ENCODE measurements at regions not wholly inside any gene's neighbourhood (a gene's known extent, or its start where the extent isn't known, plus 50 kb on each side); places are given as distances from the start of the nearest gene placed in this dataset.
"Not testable (repeated sequence)": the region's sequence is repeated elsewhere in the genome, so short reads cannot be mapped to it uniquely, and the experiment has no call there.

DNA sequence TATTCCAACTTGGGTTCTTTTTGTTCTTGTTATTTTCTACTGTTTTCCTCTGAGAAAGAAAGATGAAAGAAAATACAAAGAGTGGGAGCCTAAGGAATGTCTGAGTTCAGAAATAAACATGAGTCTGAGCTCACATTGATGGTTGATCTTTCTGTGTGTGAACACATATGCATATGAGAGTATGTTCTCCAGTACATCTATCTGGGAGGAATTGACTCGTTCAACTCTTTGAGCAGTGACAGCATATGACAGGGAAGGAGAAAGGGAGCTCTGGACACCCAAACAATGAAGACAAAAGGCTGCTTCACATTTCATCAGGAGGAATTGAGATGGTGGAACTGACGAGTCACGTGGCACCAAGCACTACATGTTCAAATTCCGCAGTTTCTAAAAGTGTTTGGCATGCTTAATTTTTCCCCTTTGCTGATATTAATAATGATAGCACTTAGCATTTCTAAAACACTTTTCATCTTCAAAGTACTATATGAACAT is 229.8 kb upstream of the ACVR2A start:
- Mint-ChIP-seq H3K27me3 (no peaks in the 10 kb centered on the region), H3K4me3 (no peak overlapping the region), H3K36me3 (no peaks in the 10 kb centered on the region), H3K27ac (no peak overlapping the region), H3K4me1 (no peaks in the 10 kb centered on the region), H3K9me3 (no peaks in the 10 kb centered on the region)

DNA sequence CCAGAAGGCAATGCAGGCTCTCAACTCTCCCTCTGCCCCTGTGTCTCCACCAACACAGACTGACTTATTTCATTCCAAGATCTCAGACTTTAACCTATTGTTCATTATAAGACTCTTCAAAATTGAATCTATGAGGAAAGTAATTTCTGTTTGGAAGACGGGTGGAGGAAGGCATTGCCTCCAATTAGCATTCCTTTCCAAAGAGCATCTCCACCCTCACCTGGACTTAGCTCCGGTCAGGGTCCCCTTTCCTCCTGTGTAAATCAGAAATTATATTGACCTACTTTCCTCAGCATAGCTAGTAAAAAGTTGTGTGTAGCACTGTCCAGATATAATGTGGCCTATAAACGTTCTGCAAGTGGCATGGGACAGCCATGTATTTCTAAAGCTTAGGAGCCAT is 230.4 kb upstream of the ACVR2A start:
- no peak overlapping the region for H3K27ac Mint-ChIP-seq
- no peaks in the 10 kb centered on the region for H3K9me3 Mint-ChIP-seq
- H3K4me1 Mint-ChIP-seq, result no peaks in the 10 kb centered on the region
- no peaks in the 10 kb centered on the region for H3K27me3 Mint-ChIP-seq
- no peaks in the 10 kb centered on the region for H3K36me3 Mint-ChIP-seq
- H3K4me3 Mint-ChIP-seq, result no peak overlapping the region

DNA sequence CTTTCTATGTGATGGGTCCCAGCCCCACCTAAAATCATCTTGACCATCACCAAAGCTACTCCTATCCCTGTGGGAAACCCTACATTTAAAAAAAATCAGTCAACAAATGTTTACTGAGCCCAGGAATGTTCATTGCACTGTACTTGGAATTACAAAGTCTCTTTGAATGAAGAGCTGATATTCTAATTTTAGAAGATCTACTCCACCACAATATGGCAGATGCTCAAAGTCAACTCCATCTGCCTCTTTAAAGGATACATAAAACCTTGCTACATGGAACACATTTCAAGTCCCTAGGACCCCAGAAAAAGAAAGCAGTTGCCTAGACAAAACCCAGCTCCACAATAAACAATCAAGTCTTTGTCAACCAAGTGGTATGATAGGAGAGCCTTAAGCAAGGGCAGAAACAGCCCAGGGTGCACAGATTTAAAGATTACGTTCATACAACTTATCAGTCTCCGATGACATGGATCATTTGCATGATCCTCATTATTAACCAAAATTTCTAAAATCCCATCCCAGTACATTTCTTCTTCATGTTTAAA is 234.3 kb upstream of the ACVR2A start:
- no peak overlapping the region for H3K27ac Mint-ChIP-seq
- no peaks in the 10 kb centered on the region for H3K9me3 Mint-ChIP-seq
- H3K36me3 Mint-ChIP-seq, result no peaks in the 10 kb centered on the region
- no peaks in the 10 kb centered on the region for H3K27me3 Mint-ChIP-seq
- no peaks in the 10 kb centered on the region for H3K4me1 Mint-ChIP-seq
- no peak overlapping the region for H3K4me3 Mint-ChIP-seq

GRCh38 chr2:147609301-147609700 is 235.5 kb upstream of the ACVR2A start:
- H3K9me3 Mint-ChIP-seq, result no peaks in the 10 kb centered on the region
- no peaks in the 10 kb centered on the region for H3K36me3 Mint-ChIP-seq
- H3K27me3 Mint-ChIP-seq, result no peaks in the 10 kb centered on the region
- no peak overlapping the region for H3K27ac Mint-ChIP-seq
- no peak overlapping the region for H3K4me3 Mint-ChIP-seq
- no peaks in the 10 kb centered on the region for H3K4me1 Mint-ChIP-seq

DNA sequence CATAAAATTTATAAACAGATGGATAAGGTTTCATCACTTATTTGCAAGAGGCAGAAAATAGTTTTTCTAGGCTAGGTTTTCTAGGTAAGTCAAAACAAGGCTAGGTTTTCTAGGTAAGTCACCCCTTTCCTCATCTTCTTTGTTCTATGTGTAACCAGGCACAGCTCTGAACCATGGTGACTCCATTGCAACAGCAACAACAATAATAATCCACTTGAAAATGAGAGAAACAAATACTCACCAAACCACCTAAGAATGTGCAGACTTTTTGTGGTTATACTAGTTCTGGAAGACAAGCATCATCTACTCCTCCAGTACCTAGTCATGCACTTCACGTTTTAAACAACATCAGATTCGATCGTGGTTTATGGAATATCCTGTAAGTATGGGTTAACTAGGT is 237.4 kb upstream of the ACVR2A start:
- no peaks in the 10 kb centered on the region for H3K4me1 Mint-ChIP-seq
- no peak overlapping the region for H3K27ac Mint-ChIP-seq
- no peaks in the 10 kb centered on the region for H3K9me3 Mint-ChIP-seq
- no peak overlapping the region for H3K4me3 Mint-ChIP-seq
- H3K36me3 Mint-ChIP-seq, result no peaks in the 10 kb centered on the region
- no peaks in the 10 kb centered on the region for H3K27me3 Mint-ChIP-seq

DNA sequence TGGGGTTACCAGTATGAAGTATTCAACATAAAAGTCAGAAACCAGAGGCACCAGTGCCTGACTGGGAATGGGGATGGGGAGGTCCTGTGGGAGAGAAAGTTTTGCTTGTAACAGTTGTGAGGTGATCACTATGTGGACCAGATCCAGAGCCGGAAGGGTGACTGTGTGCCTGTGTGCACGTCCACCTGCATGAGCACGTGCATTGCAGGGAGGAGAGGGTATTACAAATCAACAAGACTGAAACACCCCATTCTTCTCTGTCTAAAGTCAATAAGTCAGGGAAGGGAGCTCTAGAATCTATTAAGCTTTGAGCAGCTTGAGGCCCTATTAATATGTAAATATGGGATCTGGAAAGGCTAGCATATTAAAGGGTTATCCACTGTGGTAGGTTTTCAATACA is 241.0 kb upstream of the ACVR2A start:
- Mint-ChIP-seq H3K36me3 (no peaks in the 10 kb centered on the region), H3K9me3 (no peaks in the 10 kb centered on the region), H3K27ac (no peak overlapping the region), H3K4me1 (no peaks in the 10 kb centered on the region), H3K4me3 (no peak overlapping the region), H3K27me3 (no peaks in the 10 kb centered on the region)

- Mint-ChIP-seq H3K4me1 (no peaks in the 10 kb centered on the region), H3K9me3 (no peaks in the 10 kb centered on the region), H3K27me3 (no peaks in the 10 kb centered on the region), H3K4me3 (no peak overlapping the region), H3K27ac (no peak overlapping the region), H3K36me3 (no peaks in the 10 kb centered on the region)
Observed at GRCh38 chr2:147603447-147603846, 241.4 kb upstream of the ACVR2A start.

DNA sequence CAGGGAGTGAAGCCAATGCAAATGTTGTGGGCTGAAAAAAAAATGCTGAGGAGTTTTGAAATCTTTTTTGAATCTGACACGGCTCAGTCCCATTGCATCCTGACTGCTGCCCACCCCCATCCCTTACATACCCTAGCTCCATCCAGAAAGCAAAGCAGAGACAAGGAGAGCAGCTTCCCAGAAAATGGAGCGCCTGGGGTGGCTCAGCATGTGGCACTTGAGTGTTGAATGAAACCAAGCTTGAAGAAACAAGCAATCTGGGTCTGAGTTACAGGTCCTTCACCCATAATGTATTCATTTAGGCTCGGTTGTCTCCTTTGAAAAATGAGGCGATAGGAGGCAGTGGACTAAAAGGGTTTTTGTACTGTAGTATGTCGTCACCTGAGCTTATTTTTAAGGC is 244.2 kb upstream of the ACVR2A start:
- Mint-ChIP-seq H3K36me3 (no peaks in the 10 kb centered on the region), H3K27me3 (no peaks in the 10 kb centered on the region), H3K9me3 (no peaks in the 10 kb centered on the region), H3K4me1 (no peaks in the 10 kb centered on the region), H3K27ac (no peak overlapping the region), H3K4me3 (no peak overlapping the region)

DNA sequence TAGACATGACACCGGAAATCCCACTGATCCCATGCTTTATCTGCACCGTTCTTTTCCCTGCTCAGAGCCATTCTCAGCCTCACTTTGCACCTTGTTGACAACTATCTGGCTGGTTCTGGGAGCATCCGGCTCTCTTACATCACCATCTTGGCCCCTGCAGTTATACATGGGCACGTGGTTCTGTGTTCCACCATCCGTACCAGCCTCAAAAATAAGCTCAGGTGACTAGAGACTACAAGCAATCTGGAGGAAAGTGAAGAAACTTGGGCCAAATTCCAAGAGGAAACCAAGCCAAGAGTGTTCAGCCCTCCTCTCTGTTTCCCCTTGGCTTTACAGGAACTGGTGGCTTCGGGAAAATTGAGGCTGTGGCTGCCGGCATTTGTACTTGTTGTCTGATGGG is 244.6 kb upstream of the ACVR2A start:
- no peak overlapping the region for H3K27ac Mint-ChIP-seq
- no peak overlapping the region for H3K4me3 Mint-ChIP-seq
- no peaks in the 10 kb centered on the region for H3K36me3 Mint-ChIP-seq
- H3K27me3 Mint-ChIP-seq, result no peaks in the 10 kb centered on the region
- no peaks in the 10 kb centered on the region for H3K9me3 Mint-ChIP-seq
- H3K4me1 Mint-ChIP-seq, result no peaks in the 10 kb centered on the region

DNA sequence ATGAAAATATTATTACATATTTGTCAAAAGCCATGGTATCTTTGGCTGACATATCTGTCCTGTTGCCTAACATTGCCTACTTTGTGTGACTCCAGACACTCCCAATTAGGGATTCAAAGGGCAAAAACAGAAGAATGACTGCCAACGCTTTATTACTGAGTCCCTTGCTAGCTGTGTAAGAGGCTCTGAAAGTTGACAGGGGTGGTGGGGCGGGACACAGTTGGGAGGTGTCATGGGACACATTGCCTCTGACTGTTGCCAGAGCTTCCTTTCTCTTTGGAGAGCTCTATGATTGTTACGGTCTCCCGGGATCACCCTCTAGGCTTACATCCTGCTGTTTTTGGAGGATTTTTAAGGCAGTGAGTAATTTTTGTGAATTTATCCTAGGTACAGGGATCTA is 249.6 kb upstream of the ACVR2A start:
- Mint-ChIP-seq H3K4me1 (no peaks in the 10 kb centered on the region), H3K27ac (no peak overlapping the region), H3K4me3 (no peak overlapping the region), H3K27me3 (no peaks in the 10 kb centered on the region), H3K36me3 (peaks cover 2% of the 10 kb centered on the region), H3K9me3 (peaks cover 13% of the 10 kb centered on the region)

DNA sequence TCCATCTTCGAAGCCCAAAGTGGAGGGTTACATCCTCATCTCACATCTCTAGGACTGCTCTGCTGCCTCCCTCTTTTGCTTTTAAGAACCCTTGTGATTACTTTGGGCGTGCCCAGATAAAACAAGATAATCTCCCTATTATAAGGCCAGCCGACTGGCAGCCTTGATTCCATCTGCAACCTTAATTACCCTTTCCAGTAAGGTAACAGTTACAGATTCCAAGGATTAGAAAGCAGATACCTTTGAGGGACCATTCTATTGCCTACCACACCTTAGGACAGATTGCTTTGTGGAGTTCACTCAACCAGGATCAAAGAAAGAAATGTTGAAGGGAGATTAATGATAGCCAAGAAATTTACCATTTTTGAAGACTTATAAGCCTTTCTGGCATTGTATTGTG is 250.8 kb upstream of the ACVR2A start:
- Mint-ChIP-seq H3K4me3 (no peak overlapping the region), H3K4me1 (no peaks in the 10 kb centered on the region), H3K9me3 (peaks cover 13% of the 10 kb centered on the region), H3K27me3 (no peaks in the 10 kb centered on the region), H3K36me3 (peaks cover 2% of the 10 kb centered on the region), H3K27ac (no peak overlapping the region)

- H3K4me3 Mint-ChIP-seq, H3K4me1 Mint-ChIP-seq, H3K36me3 Mint-ChIP-seq, H3K27ac Mint-ChIP-seq, H3K27me3 Mint-ChIP-seq: not testable (repeated sequence)
- H3K9me3 Mint-ChIP-seq, result peaks cover 13% of the 10 kb centered on the region
Observed at GRCh38 chr2:147592784-147593183, 252.0 kb upstream of the ACVR2A start.

DNA sequence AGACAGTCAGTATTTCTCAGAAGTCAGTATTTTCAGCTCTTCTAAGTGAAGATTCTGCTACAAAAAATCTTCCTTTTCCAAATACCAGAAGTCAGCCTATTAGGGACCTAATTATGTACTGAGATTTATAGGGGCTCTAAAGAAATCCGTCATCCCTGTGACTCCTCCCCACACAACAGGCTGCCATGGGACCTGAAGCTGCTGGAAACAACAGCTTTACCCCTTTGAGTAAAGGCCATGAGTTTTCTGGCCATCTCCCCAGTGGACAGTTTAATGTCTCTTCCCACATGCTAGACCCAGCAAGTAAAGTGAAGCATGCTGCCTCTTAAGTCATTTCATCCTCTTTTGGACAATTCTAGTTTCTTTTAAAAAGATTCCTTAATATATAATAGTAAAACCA is 255.7 kb upstream of the ACVR2A start:
- Mint-ChIP-seq H3K36me3 (peaks cover 2% of the 10 kb centered on the region), H3K4me3 (no peak overlapping the region)

DNA sequence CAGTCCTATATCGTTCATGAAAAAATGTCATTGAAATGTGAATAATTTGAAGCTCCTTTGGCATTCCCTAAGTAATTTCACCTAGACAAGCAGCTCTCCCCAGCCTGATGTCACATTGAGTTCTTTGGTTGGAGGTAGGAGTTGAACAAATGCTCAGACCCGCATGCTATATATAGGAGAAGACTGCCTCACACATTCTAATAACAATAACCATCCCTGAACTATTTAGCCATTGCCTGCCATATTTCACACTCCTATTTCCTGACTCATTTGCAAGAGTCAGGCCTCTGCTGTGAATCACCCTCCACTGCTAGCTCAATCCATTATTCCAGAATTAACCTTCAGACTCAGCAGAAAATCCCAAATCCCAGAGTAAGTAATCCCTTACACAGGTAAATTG is 256.6 kb upstream of the ACVR2A start:
- no peak overlapping the region for H3K4me3 Mint-ChIP-seq
- peaks cover 4% of the 10 kb centered on the region for H3K36me3 Mint-ChIP-seq
- no peaks in the 10 kb centered on the region for H3K4me1 Mint-ChIP-seq
- H3K27ac Mint-ChIP-seq, result no peak overlapping the region
- H3K9me3 Mint-ChIP-seq, result peaks cover 18% of the 10 kb centered on the region
- no peaks in the 10 kb centered on the region for H3K27me3 Mint-ChIP-seq

More for the DNA sequence above, 255.7 kb upstream of the ACVR2A start:
- Mint-ChIP-seq H3K27me3 (no peaks in the 10 kb centered on the region), H3K4me1 (no peaks in the 10 kb centered on the region), H3K9me3 (peaks cover 18% of the 10 kb centered on the region), H3K27ac (no peak overlapping the region)

DNA sequence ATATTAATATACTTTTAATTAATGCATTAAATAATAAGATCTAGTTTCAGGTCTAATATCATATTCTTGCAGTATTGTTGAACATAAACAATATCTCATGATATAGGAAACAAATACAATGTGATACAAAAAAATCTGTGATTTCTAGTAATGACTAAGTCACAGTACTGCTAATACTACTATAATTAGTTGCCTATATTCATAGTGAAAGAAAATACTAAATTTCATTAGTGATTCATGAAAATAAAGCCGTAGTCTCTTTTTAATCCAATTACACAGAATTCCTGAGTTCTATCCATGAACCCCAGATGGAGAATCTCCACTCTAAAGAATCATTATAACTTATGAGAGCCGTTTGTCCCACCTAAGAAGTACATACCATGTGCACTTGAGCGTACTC is 266.3 kb upstream of the ACVR2A start:
- Mint-ChIP-seq H3K27ac (no peak overlapping the region), H3K36me3 (peaks cover 3% of the 10 kb centered on the region), H3K27me3 (no peaks in the 10 kb centered on the region), H3K4me1 (no peaks in the 10 kb centered on the region), H3K4me3 (no peak overlapping the region), H3K9me3 (no peaks in the 10 kb centered on the region)

DNA sequence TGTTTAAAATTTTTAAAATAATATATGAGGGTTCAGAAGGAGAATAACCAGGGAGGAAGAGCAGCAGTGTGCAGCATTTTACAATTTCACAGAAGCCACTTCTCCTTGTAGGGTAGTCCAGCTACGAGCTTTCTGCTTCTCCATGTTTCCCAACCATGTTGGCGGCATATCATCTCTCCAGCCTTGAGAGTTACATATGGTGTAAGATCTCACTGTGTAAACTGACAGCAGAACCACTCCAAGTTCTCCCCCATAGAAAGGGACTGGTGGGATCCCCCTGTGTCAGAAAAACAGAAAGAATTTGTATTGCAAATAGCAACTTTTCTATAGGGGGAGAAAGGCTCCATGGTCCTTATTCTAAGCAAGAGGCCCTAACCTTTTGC is 266.8 kb upstream of the ACVR2A start:
- H3K36me3 Mint-ChIP-seq, result no peaks in the 10 kb centered on the region
- H3K4me3 Mint-ChIP-seq, result no peak overlapping the region
- no peaks in the 10 kb centered on the region for H3K4me1 Mint-ChIP-seq
- no peaks in the 10 kb centered on the region for H3K27me3 Mint-ChIP-seq
- no peak overlapping the region for H3K27ac Mint-ChIP-seq
- no peaks in the 10 kb centered on the region for H3K9me3 Mint-ChIP-seq

GRCh38 chr2:147577323-147577997 is 267.4 kb upstream of the ACVR2A start:
- H3K4me1 Mint-ChIP-seq, result no peaks in the 10 kb centered on the region
- H3K4me3 Mint-ChIP-seq, result no peak overlapping the region
- no peaks in the 10 kb centered on the region for H3K9me3 Mint-ChIP-seq
- no peaks in the 10 kb centered on the region for H3K36me3 Mint-ChIP-seq
- no peaks in the 10 kb centered on the region for H3K27me3 Mint-ChIP-seq
- H3K27ac Mint-ChIP-seq, result no peak overlapping the region

Data from activated naive CD4-positive, alpha-beta T cell treated with anti-CD3 and anti-CD28 coated beads, Interleukin-2, amount 50 U/mL, for 24 hours (primary cell).